ENCODE measurements at regions not wholly inside any gene's neighbourhood (a gene's known extent, or its start where the extent isn't known, plus 50 kb on each side); places are given as distances from the start of the nearest gene placed in this dataset.

GRCh38 chr5:3217114-3217513, 378.5 kb upstream of the IRX1 start:
- H3K27me3 ChIP-seq (ENCODE audit: control insufficient read depth in 5 of 5, insufficient read depth in 4 of 5, low read length in 5 of 5) = no peaks in the 10 kb centered on the region
- H3K27ac ChIP-seq (ENCODE audit: low read depth, low read length) = no peak overlapping the region
- no peak overlapping the region for H3K4me3 ChIP-seq (ENCODE audit: low read depth in 1 of 5, low read length in 5 of 5)
- no peaks in the 10 kb centered on the region for H3K4me1 ChIP-seq (ENCODE audit: control insufficient read depth in 5 of 5, insufficient read depth in 5 of 5, low read length in 5 of 5)
- H3K9me3 ChIP-seq (ENCODE audit: control insufficient read depth in 5 of 5, low read length in 5 of 5) = peaks cover 0 to 4% (median 0%) of the 10 kb centered on the region in 5 donors
- H3K36me3 ChIP-seq (ENCODE audit: control insufficient read depth in 5 of 5, insufficient read depth in 5 of 5, low read length in 5 of 5) = no peaks in the 10 kb centered on the region
- no peak overlapping the region for H3K9ac ChIP-seq (ENCODE audit: low read length in 5 of 5)

- Histone ChIP-seq H3K4me1 (ENCODE audit: control insufficient read depth in 5 of 5, insufficient read depth in 5 of 5, low read length in 5 of 5) (no peaks in the 10 kb centered on the region), H3K9me3 (ENCODE audit: control insufficient read depth in 5 of 5, low read length in 5 of 5) (peaks cover 0 to 8% (median 0%) of the 10 kb centered on the region in 5 donors), H3K27ac (ENCODE audit: low read depth, low read length) (no peak overlapping the region), H3K36me3 (ENCODE audit: control insufficient read depth in 5 of 5, insufficient read depth in 5 of 5, low read length in 5 of 5) (no peaks in the 10 kb centered on the region), H3K9ac (ENCODE audit: low read length in 5 of 5) (no peak overlapping the region), H3K4me3 (ENCODE audit: low read depth in 1 of 5, low read length in 5 of 5) (no peak overlapping the region), H3K27me3 (ENCODE audit: control insufficient read depth in 5 of 5, insufficient read depth in 4 of 5, low read length in 5 of 5) (no peaks in the 10 kb centered on the region)
Measured at GRCh38 chr5:3216386-3216785, 379.2 kb upstream of the IRX1 start.

DNA sequence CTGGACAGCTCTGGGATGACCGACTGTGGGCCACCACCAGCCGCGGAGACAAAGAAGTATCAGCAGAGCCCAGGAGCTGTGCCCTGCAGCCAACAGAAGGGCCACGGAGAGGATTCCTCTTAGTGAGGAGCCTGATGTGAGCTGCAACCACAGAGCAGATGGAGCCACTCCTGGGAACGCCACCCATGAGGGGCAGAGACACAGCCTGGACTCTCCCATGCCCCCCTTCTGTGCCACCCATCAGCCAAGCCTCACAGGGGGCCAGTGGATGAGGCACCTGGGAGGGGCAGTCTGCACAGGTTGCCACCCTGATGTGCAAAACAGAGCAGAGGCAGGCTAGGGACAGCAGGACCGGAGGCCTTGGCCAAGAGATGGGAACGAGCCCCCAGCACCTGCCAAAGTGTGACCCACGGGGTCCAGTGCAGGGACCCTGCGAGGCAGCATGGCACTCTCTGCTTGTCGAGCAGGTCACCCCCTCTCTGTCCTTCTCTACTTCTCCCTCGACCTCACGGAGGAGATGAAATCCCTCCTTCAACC, 380.7 kb upstream of the IRX1 start:
- Histone ChIP-seq H3K4me3 (ENCODE audit: low read depth in 1 of 5, low read length in 5 of 5) (no peak overlapping the region), H3K9ac (ENCODE audit: low read length in 5 of 5) (no peak overlapping the region), H3K9me3 (ENCODE audit: control insufficient read depth in 5 of 5, low read length in 5 of 5) (peaks cover 0 to 8% (median 0%) of the 10 kb centered on the region in 5 donors), H3K4me1 (ENCODE audit: control insufficient read depth in 5 of 5, insufficient read depth in 5 of 5, low read length in 5 of 5) (no peaks in the 10 kb centered on the region), H3K36me3 (ENCODE audit: control insufficient read depth in 5 of 5, insufficient read depth in 5 of 5, low read length in 5 of 5) (no peaks in the 10 kb centered on the region), H3K27ac (ENCODE audit: low read depth, low read length) (no peak overlapping the region), H3K27me3 (ENCODE audit: control insufficient read depth in 5 of 5, insufficient read depth in 4 of 5, low read length in 5 of 5) (no peaks in the 10 kb centered on the region)

DNA sequence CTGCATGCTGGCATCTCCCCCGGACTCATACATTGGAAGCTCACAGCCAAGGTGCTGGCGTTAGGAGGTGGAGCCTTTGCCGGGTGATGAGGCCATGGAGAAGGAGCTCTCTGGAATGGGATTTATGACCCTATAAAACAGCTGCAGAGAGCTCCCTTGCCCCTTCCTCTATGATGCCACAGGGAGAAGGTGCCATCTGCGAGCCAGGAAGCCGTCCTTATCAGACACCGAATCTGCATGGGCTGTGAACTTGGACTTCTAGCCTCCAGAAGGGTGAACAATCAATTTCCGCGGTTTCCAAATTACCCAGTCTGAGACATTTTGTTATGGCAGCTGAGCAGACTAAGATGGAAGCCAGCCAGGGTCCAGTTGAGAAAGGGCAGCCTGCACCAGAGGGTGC, 381.2 kb upstream of the IRX1 start:
- no peak overlapping the region for H3K27ac ChIP-seq (ENCODE audit: low read depth, low read length)
- peaks cover 0 to 8% (median 0%) of the 10 kb centered on the region in 5 donors for H3K9me3 ChIP-seq (ENCODE audit: control insufficient read depth in 5 of 5, low read length in 5 of 5)
- no peaks in the 10 kb centered on the region for H3K4me1 ChIP-seq (ENCODE audit: control insufficient read depth in 5 of 5, insufficient read depth in 5 of 5, low read length in 5 of 5)
- no peak overlapping the region for H3K9ac ChIP-seq (ENCODE audit: low read length in 5 of 5)
- no peaks in the 10 kb centered on the region for H3K27me3 ChIP-seq (ENCODE audit: control insufficient read depth in 5 of 5, insufficient read depth in 4 of 5, low read length in 5 of 5)
- no peaks in the 10 kb centered on the region for H3K36me3 ChIP-seq (ENCODE audit: control insufficient read depth in 5 of 5, insufficient read depth in 5 of 5, low read length in 5 of 5)
- H3K4me3 ChIP-seq (ENCODE audit: low read depth in 1 of 5, low read length in 5 of 5) = no peak overlapping the region

- Histone ChIP-seq H3K36me3 (ENCODE audit: control insufficient read depth in 5 of 5, insufficient read depth in 5 of 5, low read length in 5 of 5) (no peaks in the 10 kb centered on the region), H3K27me3 (ENCODE audit: control insufficient read depth in 5 of 5, insufficient read depth in 4 of 5, low read length in 5 of 5) (no peaks in the 10 kb centered on the region), H3K4me1 (ENCODE audit: control insufficient read depth in 5 of 5, insufficient read depth in 5 of 5, low read length in 5 of 5) (no peaks in the 10 kb centered on the region), H3K9me3 (ENCODE audit: control insufficient read depth in 5 of 5, low read length in 5 of 5) (peaks cover 0 to 8% (median 0%) of the 10 kb centered on the region in 5 donors), H3K4me3 (ENCODE audit: low read depth in 1 of 5, low read length in 5 of 5) (no peak overlapping the region), H3K9ac (ENCODE audit: low read length in 5 of 5) (no peak overlapping the region), H3K27ac (ENCODE audit: low read depth, low read length) (no peak overlapping the region)
Measured at GRCh38 chr5:3212869-3213268, 382.8 kb upstream of the IRX1 start.

GRCh38 chr5:3210531-3210930, 385.1 kb upstream of the IRX1 start:
- no peak overlapping the region for H3K9ac ChIP-seq (ENCODE audit: low read length in 5 of 5)
- peaks cover 0 to 11% (median 0%) of the 10 kb centered on the region in 5 donors for H3K9me3 ChIP-seq (ENCODE audit: control insufficient read depth in 5 of 5, low read length in 5 of 5)
- no peaks in the 10 kb centered on the region for H3K36me3 ChIP-seq (ENCODE audit: control insufficient read depth in 5 of 5, insufficient read depth in 5 of 5, low read length in 5 of 5)
- H3K4me3 ChIP-seq (ENCODE audit: low read depth in 1 of 5, low read length in 5 of 5) = no peak overlapping the region
- no peak overlapping the region for H3K27ac ChIP-seq (ENCODE audit: low read depth, low read length)
- no peaks in the 10 kb centered on the region for H3K4me1 ChIP-seq (ENCODE audit: control insufficient read depth in 5 of 5, insufficient read depth in 5 of 5, low read length in 5 of 5)
- H3K27me3 ChIP-seq (ENCODE audit: control insufficient read depth in 5 of 5, insufficient read depth in 4 of 5, low read length in 5 of 5) = no peaks in the 10 kb centered on the region

GRCh38 chr5:3209918-3210317, 385.7 kb upstream of the IRX1 start:
- no peak overlapping the region for H3K4me3 ChIP-seq (ENCODE audit: low read depth in 1 of 5, low read length in 5 of 5)
- peaks cover 0 to 2% (median 0%) of the 10 kb centered on the region in 5 donors for H3K4me1 ChIP-seq (ENCODE audit: control insufficient read depth in 5 of 5, insufficient read depth in 5 of 5, low read length in 5 of 5)
- no peaks in the 10 kb centered on the region for H3K36me3 ChIP-seq (ENCODE audit: control insufficient read depth in 5 of 5, insufficient read depth in 5 of 5, low read length in 5 of 5)
- no peak overlapping the region for H3K27ac ChIP-seq (ENCODE audit: low read depth, low read length)
- no peak overlapping the region for H3K9ac ChIP-seq (ENCODE audit: low read length in 5 of 5)
- H3K27me3 ChIP-seq (ENCODE audit: control insufficient read depth in 5 of 5, insufficient read depth in 4 of 5, low read length in 5 of 5) = no peaks in the 10 kb centered on the region
- peaks cover 0 to 11% (median 3%) of the 10 kb centered on the region in 5 donors for H3K9me3 ChIP-seq (ENCODE audit: control insufficient read depth in 5 of 5, low read length in 5 of 5)

GRCh38 chr5:3202570-3202969, 393.1 kb upstream of the IRX1 start:
- H3K9me3 ChIP-seq (ENCODE audit: control insufficient read depth in 5 of 5, low read length in 5 of 5) = peaks cover 0 to 9% (median 8%) of the 10 kb centered on the region in 5 donors
- H3K36me3 ChIP-seq (ENCODE audit: control insufficient read depth in 5 of 5, insufficient read depth in 5 of 5, low read length in 5 of 5) = no peaks in the 10 kb centered on the region
- peaks cover 19 to 28% (median 26%) of the 10 kb centered on the region in 5 donors for H3K27me3 ChIP-seq (ENCODE audit: control insufficient read depth in 5 of 5, insufficient read depth in 4 of 5, low read length in 5 of 5)
- H3K27ac ChIP-seq (ENCODE audit: low read depth, low read length) = no peak overlapping the region
- H3K4me1 ChIP-seq (ENCODE audit: control insufficient read depth in 5 of 5, insufficient read depth in 5 of 5, low read length in 5 of 5) = peaks cover 0 to 4% (median 2%) of the 10 kb centered on the region in 5 donors
- H3K9ac ChIP-seq (ENCODE audit: low read length in 5 of 5) = no peak overlapping the region
- no peak overlapping the region for H3K4me3 ChIP-seq (ENCODE audit: low read depth in 1 of 5, low read length in 5 of 5)

DNA sequence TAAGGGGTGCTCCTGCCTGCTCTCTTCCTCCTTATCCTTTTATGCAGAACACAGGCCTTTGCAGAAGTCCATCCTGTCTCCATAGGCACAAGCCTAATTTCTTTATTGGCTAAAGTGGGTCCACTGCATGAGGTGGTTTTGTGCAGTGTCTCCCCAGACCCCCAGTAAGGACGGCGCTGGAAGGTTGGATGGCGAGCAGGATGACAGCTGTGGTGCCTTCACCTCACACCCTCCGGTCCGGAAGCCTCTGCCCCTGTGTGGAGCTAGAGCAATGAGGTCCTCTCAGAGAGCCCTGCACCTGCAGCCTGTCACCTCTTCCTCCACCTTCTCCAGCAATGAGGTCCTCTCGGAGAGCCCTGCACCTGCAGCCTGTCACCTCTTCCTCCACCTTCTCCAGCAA, 393.7 kb upstream of the IRX1 start:
- Histone ChIP-seq H3K27me3 (ENCODE audit: control insufficient read depth in 5 of 5, insufficient read depth in 4 of 5, low read length in 5 of 5) (peaks cover 25 to 33% (median 31%) of the 10 kb centered on the region in 5 donors), H3K4me1 (ENCODE audit: control insufficient read depth in 5 of 5, insufficient read depth in 5 of 5, low read length in 5 of 5) (peaks cover 0 to 8% (median 2%) of the 10 kb centered on the region in 5 donors), H3K27ac (ENCODE audit: low read depth, low read length) (no peak overlapping the region), H3K9ac (ENCODE audit: low read length in 5 of 5) (no peak overlapping the region), H3K4me3 (ENCODE audit: low read depth in 1 of 5, low read length in 5 of 5) (no peak overlapping the region), H3K9me3 (ENCODE audit: control insufficient read depth in 5 of 5, low read length in 5 of 5) (peaks cover 0 to 9% (median 7%) of the 10 kb centered on the region in 5 donors), H3K36me3 (ENCODE audit: control insufficient read depth in 5 of 5, insufficient read depth in 5 of 5, low read length in 5 of 5) (no peaks in the 10 kb centered on the region)

GRCh38 chr5:3201121-3201520, 394.5 kb upstream of the IRX1 start:
- Histone ChIP-seq H3K4me3 (ENCODE audit: low read depth in 1 of 5, low read length in 5 of 5) (no peak overlapping the region), H3K27me3 (ENCODE audit: control insufficient read depth in 5 of 5, insufficient read depth in 4 of 5, low read length in 5 of 5) (peaks cover 25 to 34% (median 33%) of the 10 kb centered on the region in 5 donors)

More at GRCh38 chr5:3201121-3201520, 394.5 kb upstream of the IRX1 start:
- H3K4me1 ChIP-seq (ENCODE audit: control insufficient read depth in 5 of 5, insufficient read depth in 5 of 5, low read length in 5 of 5) = peaks cover 0 to 8% (median 2%) of the 10 kb centered on the region in 5 donors
- no peaks in the 10 kb centered on the region for H3K36me3 ChIP-seq (ENCODE audit: control insufficient read depth in 5 of 5, insufficient read depth in 5 of 5, low read length in 5 of 5)
- peaks cover 0 to 9% (median 5%) of the 10 kb centered on the region in 5 donors for H3K9me3 ChIP-seq (ENCODE audit: control insufficient read depth in 5 of 5, low read length in 5 of 5)
- no peak overlapping the region for H3K9ac ChIP-seq (ENCODE audit: low read length in 5 of 5)
- no peak overlapping the region for H3K27ac ChIP-seq (ENCODE audit: low read depth, low read length)

All from subcutaneous abdominal adipose tissue (tissue), 5 donors.